ENCODE measurements at regions not wholly inside any gene's neighbourhood (a gene's known extent, or its start where the extent isn't known, plus 50 kb on each side); places are given as distances from the start of the nearest gene placed in this dataset.

DNA sequence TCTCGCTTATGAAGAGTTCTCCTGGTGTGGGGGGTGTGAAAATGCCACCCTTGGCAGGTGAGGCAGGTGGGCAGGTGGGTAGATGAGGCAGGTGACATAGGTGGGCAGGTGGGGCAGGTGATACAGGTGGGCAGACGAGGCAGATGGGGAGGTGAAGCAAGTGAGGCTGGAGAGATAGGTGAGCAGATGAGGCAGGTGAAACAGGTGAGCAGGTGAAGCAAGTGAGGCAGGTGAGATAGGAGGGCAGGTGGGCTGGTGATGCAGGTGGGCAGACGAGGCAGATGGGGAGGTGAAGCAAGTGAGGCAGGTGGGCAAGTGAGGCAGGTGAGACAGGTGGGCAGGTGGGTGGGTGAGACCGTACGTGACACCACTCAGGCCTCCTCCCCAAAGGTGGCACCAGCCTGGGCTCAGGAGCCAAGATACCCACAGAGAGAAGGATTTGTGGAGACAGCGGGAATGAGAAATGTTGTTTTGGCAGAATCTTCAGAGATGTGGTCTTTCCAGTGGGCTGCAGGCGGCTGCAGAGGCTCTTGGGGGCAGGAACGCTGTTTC lies 232.3 kb upstream of the MYT1L start:
- TF ChIP-seq, protein P1, sequence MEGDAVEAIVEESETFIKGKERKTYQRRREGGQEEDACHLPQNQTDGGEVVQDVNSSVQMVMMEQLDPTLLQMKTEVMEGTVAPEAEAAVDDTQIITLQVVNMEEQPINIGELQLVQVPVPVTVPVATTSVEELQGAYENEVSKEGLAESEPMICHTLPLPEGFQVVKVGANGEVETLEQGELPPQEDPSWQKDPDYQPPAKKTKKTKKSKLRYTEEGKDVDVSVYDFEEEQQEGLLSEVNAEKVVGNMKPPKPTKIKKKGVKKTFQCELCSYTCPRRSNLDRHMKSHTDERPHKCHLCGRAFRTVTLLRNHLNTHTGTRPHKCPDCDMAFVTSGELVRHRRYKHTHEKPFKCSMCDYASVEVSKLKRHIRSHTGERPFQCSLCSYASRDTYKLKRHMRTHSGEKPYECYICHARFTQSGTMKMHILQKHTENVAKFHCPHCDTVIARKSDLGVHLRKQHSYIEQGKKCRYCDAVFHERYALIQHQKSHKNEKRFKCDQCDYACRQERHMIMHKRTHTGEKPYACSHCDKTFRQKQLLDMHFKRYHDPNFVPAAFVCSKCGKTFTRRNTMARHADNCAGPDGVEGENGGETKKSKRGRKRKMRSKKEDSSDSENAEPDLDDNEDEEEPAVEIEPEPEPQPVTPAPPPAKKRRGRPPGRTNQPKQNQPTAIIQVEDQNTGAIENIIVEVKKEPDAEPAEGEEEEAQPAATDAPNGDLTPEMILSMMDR (IDR thresholded peaks at IDR 0.05; ENCODE audit: low read depth, low read length) = no peak
- TF ChIP-seq EZH2phosphoT487 (IDR thresholded peaks at IDR 0.05; ENCODE audit: low read depth) = no peak
